Hepatocyte (in vitro differentiated cells): ENCODE measurements at regions not wholly inside any gene's neighbourhood (a gene's known extent, or its start where the extent isn't known, plus 50 kb on each side); places are given as distances from the start of the nearest gene placed in this dataset.

Experiments used
- CTCF ChIP-seq: fragments of 200-600 bp; sonication (generic); IDR thresholded peaks from 2 replicates; pipeline ENCODE4 v1.5.1; 2016; ENCODE audit warnings: antibody characterized with exemption, mild to moderate bottlenecking; ENCODE audit not compliant: poor library complexity
- EZH2 ChIP-seq: fragments of 200-600 bp; sonication (generic); IDR thresholded peaks from 2 replicates; pipeline ENCODE4 v1.6.1; 2016; ENCODE audit warnings: antibody characterized with exemption, mild to moderate bottlenecking, borderline replicate concordance
- EZH2phosphoT487 ChIP-seq: fragments of 200-600 bp; sonication (generic); IDR thresholded peaks from one replicate; pipeline ENCODE4 v1.6.1; 2018; ENCODE audit warnings: antibody characterized with exemption, mild to moderate bottlenecking, low read depth, moderate library complexity; ENCODE audit not compliant: unreplicated experiment, severe bottlenecking

- TF ChIP-seq CTCF (no peak), EZH2 (no peak), EZH2phosphoT487 (no peak)
These were observed 51.7 kb upstream of the PITRM1 start for GRCh38 chr10:3224241-3224640.
